C4-2B (cell line): ENCODE measurements at regions not wholly inside any gene's neighbourhood (a gene's known extent, or its start where the extent isn't known, plus 50 kb on each side); places are given as distances from the start of the nearest gene placed in this dataset.
"Not testable (repeated sequence)": the region's sequence is repeated elsewhere in the genome, so short reads cannot be mapped to it uniquely, and the experiment has no call there.

Experiments used
- H3K27ac ChIP-seq: fragments of 450-650 bp; 2 replicates; pipeline ENCODE4 v1.5.1; 2017
- CTCF ChIP-seq: fragments of 450-650 bp; conservative IDR thresholded peaks from 2 replicates; pipeline ENCODE4 v1.5.1; 2017; ENCODE audit warnings: mild to moderate bottlenecking
- ZFX ChIP-seq: fragments of 450-650 bp; IDR thresholded peaks from 2 replicates; pipeline ENCODE4 v1.6.1; 2017

GRCh38 chr2:7438855-7439254 lies 521.6 kb downstream of the RNF144A start:
- no peak overlapping the region for H3K27ac ChIP-seq
- no peak for TF ChIP-seq ZFX
- TF ChIP-seq CTCF: no peak

- TF ChIP-seq ZFX (no peak), CTCF (no peak)
- H3K27ac ChIP-seq: no peak overlapping the region
These were observed 523.8 kb downstream of the RNF144A start for GRCh38 chr2:7440977-7441376.

- H3K27ac ChIP-seq: not testable (repeated sequence)
These were observed 524.6 kb downstream of the RNF144A start for GRCh38 chr2:7441841-7442240.

GRCh38 chr2:7444626-7445025 lies 527.4 kb downstream of the RNF144A start:
- H3K27ac ChIP-seq: no peak overlapping the region
- TF ChIP-seq CTCF (no peak), ZFX (no peak)

GRCh38 chr2:7448578-7449264 lies 531.5 kb downstream of the RNF144A start:
- H3K27ac ChIP-seq: no peak overlapping the region
- TF ChIP-seq ZFX (no peak), CTCF (no peak)

GRCh38 chr2:7449298-7449697 lies 532.1 kb downstream of the RNF144A start:
- H3K27ac ChIP-seq: no peak overlapping the region
- TF ChIP-seq ZFX (no peak), CTCF (no peak)

GRCh38 chr2:7450188-7450832 lies 533.1 kb downstream of the RNF144A start:
- H3K27ac ChIP-seq: no peak overlapping the region
- TF ChIP-seq CTCF (no peak), ZFX (no peak)

GRCh38 chr2:7450833-7451190 lies 533.6 kb downstream of the RNF144A start:
- no peak overlapping the region for H3K27ac ChIP-seq
- no peak for TF ChIP-seq CTCF
- TF ChIP-seq ZFX: no peak
